Activated CD4-positive, alpha-beta memory T cell treated with anti-CD3 and anti-CD28 coated beads for 36 hours (primary cell): ENCODE measurements at regions not wholly inside any gene's neighbourhood (a gene's known extent, or its start where the extent isn't known, plus 50 kb on each side); places are given as distances from the start of the nearest gene placed in this dataset.

Source experiments
- CTCF ChIA-PET: fragments of 350-600 bp; sonication (Branson Sonifier 250); formaldehyde crosslinking; loops from one replicate; lab custom pipeline; 2021; ENCODE audit warnings: antibody characterized with exemption, inconsistent platforms; lab: Charles Lee
- POLR2A ChIA-PET: fragments of 350-600 bp; sonication (Branson Sonifier 250); formaldehyde crosslinking; loops from one replicate; lab custom pipeline; 2021; ENCODE audit warnings: antibody characterized with exemption; lab: Charles Lee
- DNase-seq: peaks from one replicate; pipeline ENCODE4 v3.0.0-alpha.2; 2020
- H3K27ac Mint-ChIP-seq: one replicate; pipeline ENCODE4 v1.8.0; 2021; ENCODE audit warnings: mixed read lengths
- H3K27me3 Mint-ChIP-seq: one replicate; pipeline ENCODE4 v1.8.0; 2021; ENCODE audit warnings: mixed read lengths
- H3K36me3 Mint-ChIP-seq: one replicate; pipeline ENCODE4 v1.8.0; 2021; ENCODE audit warnings: mixed read lengths
- H3K4me1 Mint-ChIP-seq: one replicate; pipeline ENCODE4 v1.8.0; 2021; ENCODE audit warnings: low read depth, mixed read lengths
- H3K4me3 Mint-ChIP-seq: one replicate; pipeline ENCODE4 v1.8.0; 2021; ENCODE audit warnings: mild to moderate bottlenecking, mixed read lengths
- H3K9me3 Mint-ChIP-seq: one replicate; pipeline ENCODE4 v1.8.0; 2021; ENCODE audit warnings: mixed read lengths
- intact Hi-C: fragments of 100-400 bp; cut with micrococcal nuclease; formaldehyde crosslinking; loops from one replicate; pipeline ENCODE4 v1.15.1; 2023

DNA sequence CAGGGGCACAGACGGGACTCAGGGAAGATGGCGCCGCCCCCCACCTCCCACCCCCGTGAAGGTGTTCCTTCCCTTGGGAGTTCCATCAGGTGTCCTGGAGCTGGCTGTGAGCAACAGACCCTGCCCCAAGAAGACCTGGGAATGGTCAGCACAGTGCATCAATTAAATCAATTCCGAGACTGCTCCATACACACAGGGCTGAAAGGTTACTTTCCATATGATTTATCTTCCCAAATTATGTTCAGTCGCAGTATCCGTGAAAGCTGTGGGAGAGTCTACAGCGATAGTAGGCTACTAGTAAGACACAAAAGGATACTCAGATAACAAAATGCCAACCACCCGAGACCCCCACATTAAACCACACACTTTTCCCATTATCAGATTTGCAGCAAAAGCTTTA is 71.8 kb upstream of the PABPC3 start:
- Mint-ChIP-seq H3K4me3 (no peak overlapping the region), H3K9me3 (no peaks in the 10 kb centered on the region), H3K4me1 (no peaks in the 10 kb centered on the region), H3K27ac (no peak overlapping the region), H3K36me3 (no peaks in the 10 kb centered on the region), H3K27me3 (peaks cover 34% of the 10 kb centered on the region)
- intact Hi-C loops: no loop called here
- ChIA-PET POLR2A (no interaction called here), CTCF (no interaction called here)
- no peak for DNase-seq

DNA sequence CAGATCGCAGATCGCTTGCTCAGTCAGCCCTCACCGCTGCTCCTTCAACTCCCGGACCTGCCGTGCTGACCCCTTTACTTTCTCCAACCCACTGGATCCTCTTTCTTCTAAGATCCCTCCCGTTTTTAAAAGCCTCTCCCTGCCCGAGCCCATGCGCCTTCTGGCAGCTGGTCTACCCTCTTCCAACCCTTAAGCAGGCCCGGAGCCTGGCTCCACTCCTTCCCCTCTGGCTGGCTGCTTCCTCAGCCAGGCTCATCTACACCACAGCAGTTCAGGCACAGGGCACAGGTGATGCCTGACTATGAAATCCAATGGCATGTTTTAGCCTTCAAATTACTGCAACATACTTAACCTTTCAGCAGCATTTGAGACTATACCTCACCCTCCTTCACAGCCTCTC is 63.8 kb upstream of the PABPC3 start:
- Mint-ChIP-seq H3K9me3 (no peaks in the 10 kb centered on the region), H3K36me3 (no peaks in the 10 kb centered on the region), H3K4me3 (no peak overlapping the region), H3K27me3 (peaks cover 34% of the 10 kb centered on the region), H3K27ac (no peak overlapping the region), H3K4me1 (no peaks in the 10 kb centered on the region)
- POLR2A ChIA-PET: no interaction called here
- CTCF ChIA-PET: interaction anchor here (0.8 kb wide), 1 partner anchor 14 kb away, joined by 3 read pairs; no protein-coding TSS in a partner anchor
- intact Hi-C loops: no loop called here
- no peak for DNase-seq

DNA sequence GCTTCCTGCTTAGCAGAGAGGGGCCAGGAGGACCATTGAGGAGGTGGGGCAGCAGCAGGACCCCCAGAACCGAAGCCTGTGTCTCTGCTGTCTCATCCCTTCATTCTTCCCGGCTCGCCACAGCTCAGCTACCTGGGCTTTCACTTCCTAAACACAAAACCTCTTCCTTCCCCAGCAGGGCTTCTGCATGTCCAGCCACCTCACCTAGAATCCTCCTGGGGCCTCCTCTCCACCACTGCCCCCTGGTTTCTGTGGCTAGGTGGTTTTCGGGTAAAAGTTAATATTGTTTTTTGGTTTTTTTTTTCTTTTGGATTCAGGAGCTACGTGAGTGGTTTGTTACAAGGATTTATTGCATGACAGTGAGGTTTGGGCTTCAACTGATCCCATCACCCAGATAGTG is 61.8 kb upstream of the PABPC3 start:
- DNase-seq: no peak
- H3K9me3 Mint-ChIP-seq: no peaks in the 10 kb centered on the region
- peaks cover 39% of the 10 kb centered on the region for H3K27me3 Mint-ChIP-seq
- no peaks in the 10 kb centered on the region for H3K4me1 Mint-ChIP-seq
- ChIA-PET CTCF (interaction anchor here (0.5 to 1.5 kb wide), 5 partner anchors 21 to 479 kb away, joined by 3 to 5 read pairs (median 3); no protein-coding TSS in a partner anchor), POLR2A (no interaction called here)
- intact Hi-C loops: no loop called here
- no peaks in the 10 kb centered on the region for H3K36me3 Mint-ChIP-seq
- no peak overlapping the region for H3K4me3 Mint-ChIP-seq
- H3K27ac Mint-ChIP-seq: no peak overlapping the region

DNA sequence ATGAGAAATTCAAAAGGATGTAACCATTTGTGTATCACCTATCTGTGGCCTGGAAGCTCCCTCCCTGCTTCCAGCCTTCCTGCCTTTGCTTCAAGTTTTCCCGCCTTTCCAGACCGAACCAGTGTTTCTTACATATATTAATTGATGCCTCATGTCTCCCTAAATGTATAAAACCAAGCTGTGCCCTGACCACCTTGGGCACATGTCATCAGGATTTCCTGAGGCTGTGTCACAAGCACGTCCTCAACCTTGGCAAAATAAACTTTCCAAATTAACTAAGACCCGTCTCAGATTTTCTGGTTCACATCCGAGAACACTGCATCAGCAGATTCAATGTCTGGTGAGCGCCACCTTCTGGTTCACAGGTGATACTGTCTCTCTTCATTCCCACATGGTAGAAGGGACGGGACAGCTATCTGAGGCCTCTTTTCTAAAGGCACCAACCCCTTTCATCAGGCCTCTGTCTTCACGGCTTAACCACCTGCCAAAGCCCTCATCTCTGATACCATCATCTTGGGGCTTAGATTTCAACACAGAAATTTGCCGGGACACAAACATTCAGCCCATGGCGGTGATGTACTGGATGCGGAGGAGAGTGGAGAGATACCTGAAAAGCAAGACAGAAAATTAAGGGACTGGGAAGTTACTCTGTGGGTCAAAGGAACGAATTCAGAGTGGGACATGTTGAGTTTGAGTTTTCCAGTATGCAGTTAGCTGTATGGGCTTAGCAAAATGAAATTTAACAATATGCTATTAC is 58.7 kb upstream of the PABPC3 start:
- no peaks in the 10 kb centered on the region for H3K36me3 Mint-ChIP-seq
- no peak overlapping the region for H3K4me3 Mint-ChIP-seq
- no peak overlapping the region for H3K27ac Mint-ChIP-seq
- no peaks in the 10 kb centered on the region for H3K9me3 Mint-ChIP-seq
- POLR2A ChIA-PET: no interaction called here
- CTCF ChIA-PET: interaction anchor here (0.5 to 1.4 kb wide), 10 partner anchors 9 to 113 kb away, joined by 3 to 15 read pairs (median 4); no protein-coding TSS in a partner anchor
- DNase-seq: peak; percentile 62
- H3K27me3 Mint-ChIP-seq: peaks cover 33% of the 10 kb centered on the region
- H3K4me1 Mint-ChIP-seq: no peaks in the 10 kb centered on the region
- intact Hi-C loops: loop anchor here (1.0 to 2.0 kb wide), 2 partner anchors 32 to 42 kb away; no protein-coding TSS in a partner anchor

DNA sequence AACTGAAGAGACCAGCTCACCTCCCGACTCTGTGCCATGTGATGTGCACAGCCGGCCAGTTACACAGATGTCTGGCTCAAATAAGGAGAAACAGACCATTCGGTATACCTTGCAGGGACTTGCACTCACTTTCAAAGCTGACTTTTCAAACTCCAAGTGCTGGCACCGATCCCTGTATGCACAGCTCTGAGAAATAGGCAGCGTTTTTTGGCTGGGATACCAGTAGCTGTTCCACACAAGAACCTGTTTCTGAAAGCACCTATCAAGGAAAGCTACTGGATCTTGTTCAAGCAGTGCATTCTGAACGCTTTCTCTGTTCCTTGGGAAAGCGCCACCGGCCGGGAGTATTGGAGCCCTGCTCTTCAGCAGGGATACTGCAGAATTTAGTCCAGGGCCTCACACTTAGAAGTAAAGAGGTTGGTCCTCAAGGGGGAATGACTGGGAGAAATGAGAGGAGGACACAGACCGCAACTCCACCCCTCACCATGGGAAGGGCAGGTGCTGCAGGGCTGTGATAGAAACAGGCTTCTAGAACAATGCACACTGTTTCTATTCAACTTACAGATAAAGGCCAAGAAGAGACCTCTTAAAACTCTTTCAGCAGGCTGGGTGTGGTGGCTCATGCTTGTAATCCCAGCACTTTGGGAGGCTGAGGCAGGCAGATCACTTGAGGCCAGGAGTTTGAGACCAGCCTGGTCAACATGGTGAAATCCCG is 53.6 kb upstream of the PABPC3 start:
- Mint-ChIP-seq H3K36me3 (no peaks in the 10 kb centered on the region), H3K27me3 (peaks cover 42% of the 10 kb centered on the region), H3K4me1 (peaks cover 3% of the 10 kb centered on the region), H3K27ac (no peak overlapping the region), H3K4me3 (no peak overlapping the region), H3K9me3 (no peaks in the 10 kb centered on the region)
- ChIA-PET POLR2A (no interaction called here), CTCF (no interaction called here)
- DNase-seq: no peak
- intact Hi-C loops: no loop called here

DNA sequence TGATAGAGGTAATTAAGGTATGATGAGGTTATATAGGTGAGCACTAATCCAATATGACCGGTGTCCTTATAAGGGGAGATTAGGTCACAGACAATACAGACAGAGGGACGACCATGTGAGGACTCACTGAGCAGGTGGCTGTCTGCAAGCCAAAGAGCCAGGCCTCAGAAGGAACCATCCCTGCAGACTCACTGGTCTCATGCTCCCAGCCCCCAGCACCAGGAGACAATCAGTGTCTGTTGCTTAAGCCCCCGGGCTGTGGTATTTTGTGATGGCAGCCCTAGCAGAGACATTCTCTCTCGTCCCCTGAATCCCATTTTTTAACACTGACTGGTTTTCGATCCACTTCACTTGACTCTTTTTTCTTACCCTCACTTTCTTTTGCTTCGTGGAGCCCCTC is 51.9 kb upstream of the PABPC3 start:
- H3K4me1 Mint-ChIP-seq: peaks cover 3% of the 10 kb centered on the region
- CTCF ChIA-PET: no interaction called here
- no peak overlapping the region for H3K4me3 Mint-ChIP-seq
- intact Hi-C loops: no loop called here
- DNase-seq: no peak
- no peaks in the 10 kb centered on the region for H3K36me3 Mint-ChIP-seq
- POLR2A ChIA-PET: no interaction called here
- peaks cover 51% of the 10 kb centered on the region for H3K27me3 Mint-ChIP-seq
- no peaks in the 10 kb centered on the region for H3K9me3 Mint-ChIP-seq
- no peak overlapping the region for H3K27ac Mint-ChIP-seq
